Posterior vena cava (tissue), 2 donors: ENCODE measurements at regions not wholly inside any gene's neighbourhood (a gene's known extent, or its start where the extent isn't known, plus 50 kb on each side); places are given as distances from the start of the nearest gene placed in this dataset.
"Not testable (repeated sequence)": the region's sequence is repeated elsewhere in the genome, so short reads cannot be mapped to it uniquely, and the experiment has no call there.

Experiments
- DNase-seq: peaks from one replicate; pipeline ENCODE4 v3.0.0-alpha.2; 2020; ENCODE audit warnings: low spot score
- intact Hi-C, 2 donors: fragments of 100-400 bp; cut with DNase I; formaldehyde crosslinking; loops; one replicate each; pipeline versions ENCODE4 v1.14.1 to v1.14.2; 2022 to 2023
- donor health status: DM: yes; HTN: yes; CAD: no.
- donor health status: DM: yes; HTN: yes; CAD: no.

GRCh38 chr1:203401199-203401877 is 50.4 kb upstream of the FMOD start:
- intact Hi-C loops, result no loop called here
- DNase-seq, result no peak

GRCh38 chr1:203402152-203402551 is 51.2 kb upstream of the FMOD start:
- no peak for DNase-seq
- intact Hi-C loops, result no loop called here

GRCh38 chr1:203402629-203403337 is 51.9 kb upstream of the FMOD start:
- DNase-seq, result no peak
- intact Hi-C loops, result no loop called here

- DNase-seq, result no peak
- intact Hi-C loops, result no loop called here
Observed at GRCh38 chr1:203403586-203403985, 52.7 kb upstream of the FMOD start.

- no peak for DNase-seq
- intact Hi-C loops, result no loop called here
Observed at GRCh38 chr1:203404546-203404945, 53.6 kb upstream of the FMOD start.

- no peak for DNase-seq
- intact Hi-C loops, result loop anchor here (5.0 kb wide), 2 partner anchors 36 to 81 kb away; no protein-coding TSS in a partner anchor
Observed at GRCh38 chr1:203405703-203406438, 54.9 kb upstream of the FMOD start.

- intact Hi-C loops, result loop anchor here (5.0 kb wide), 2 partner anchors 36 to 81 kb away; no protein-coding TSS in a partner anchor
- peak; percentile 93 for DNase-seq
Observed at GRCh38 chr1:203406446-203407045, 55.6 kb upstream of the FMOD start.

GRCh38 chr1:203407296-203407695 is 56.4 kb upstream of the FMOD start:
- intact Hi-C loops, result loop anchor here (5.0 kb wide), 2 partner anchors 35 to 80 kb away; no protein-coding TSS in a partner anchor
- no peak for DNase-seq

GRCh38 chr1:203408486-203409481 is 57.9 kb upstream of the FMOD start:
- intact Hi-C loops, result loop anchor here (5.0 kb wide), 2 partner anchors 34 to 79 kb away; no protein-coding TSS in a partner anchor
- DNase-seq, result peak; percentile 96

GRCh38 chr1:203410182-203410900 is 59.4 kb upstream of the FMOD start:
- intact Hi-C loops, result no loop called here
- no peak for DNase-seq

GRCh38 chr1:203411431-203411830 is 60.5 kb upstream of the FMOD start:
- intact Hi-C loops, DNase-seq: not testable (repeated sequence)

GRCh38 chr1:203419558-203419957 is 56.0 kb upstream of the PRELP start:
- no peak for DNase-seq
- intact Hi-C loops, result no loop called here

- intact Hi-C loops, result no loop called here
- no peak for DNase-seq
Observed at GRCh38 chr1:203420263-203420662, 55.3 kb upstream of the PRELP start.

- intact Hi-C loops, result no loop called here
- no peak for DNase-seq
Observed at GRCh38 chr1:203421246-203421645, 54.4 kb upstream of the PRELP start.

- no peak for DNase-seq
- intact Hi-C loops, result no loop called here
Observed at GRCh38 chr1:203422116-203422515, 53.5 kb upstream of the PRELP start.

- intact Hi-C loops, result no loop called here
- DNase-seq, result no peak
Observed at GRCh38 chr1:203422656-203423055, 53.0 kb upstream of the PRELP start.

- intact Hi-C loops, result no loop called here
- DNase-seq, result no peak
Observed at GRCh38 chr1:203424285-203424684, 51.3 kb upstream of the PRELP start.
